Astrocyte (in vitro differentiated cells and primary cell): ENCODE measurements at regions not wholly inside any gene's neighbourhood (a gene's known extent, or its start where the extent isn't known, plus 50 kb on each side); places are given as distances from the start of the nearest gene placed in this dataset.

ENCODE experiments used
- DNase-seq: peaks from one replicate; pipeline ENCODE4 v3.0.0-alpha.2; 2010; ENCODE audit warnings: low read depth
- FAIRE-seq: peaks from 2 replicates; lab custom pipeline; 2011; peaks lifted over from hg19 to GRCh38; lab: Jason Lieb, UNC
- H2AFZ ChIP-seq: 2 replicates; pipeline ENCODE4 v1.6.0; 2012; ENCODE audit warnings: low read depth, low read length, inconsistent platforms
- H3K27ac ChIP-seq: 2 replicates; pipeline ENCODE4 v1.5.1; 2011; ENCODE audit warnings: low read depth, low read length, inconsistent platforms
- H3K27me3 ChIP-seq: 2 replicates; pipeline ENCODE4 v1.6.0; 2011; ENCODE audit warnings: low read length, inconsistent platforms; ENCODE audit not compliant: insufficient read depth
- H3K36me3 ChIP-seq: 2 replicates; pipeline ENCODE4 v1.5.1; 2011; ENCODE audit warnings: low read length, inconsistent platforms; ENCODE audit not compliant: insufficient read depth
- H3K4me1 ChIP-seq: 2 replicates; pipeline ENCODE4 v1.5.1; 2011; ENCODE audit warnings: low read length, inconsistent platforms; ENCODE audit not compliant: insufficient read depth
- H3K4me2 ChIP-seq: 2 replicates; pipeline ENCODE4 v1.6.0; 2012; ENCODE audit warnings: low read length, inconsistent platforms
- H3K4me3 ChIP-seq: 2 replicates; pipeline ENCODE4 v1.5.1; 2011; ENCODE audit warnings: low read depth, mild to moderate bottlenecking, low read length, inconsistent platforms; ENCODE audit not compliant: insufficient read depth
- H3K79me2 ChIP-seq: 2 replicates; pipeline ENCODE4 v1.6.0; 2012; ENCODE audit warnings: mild to moderate bottlenecking, low read length, inconsistent platforms; ENCODE audit not compliant: insufficient read depth
- H3K9ac ChIP-seq: 2 replicates; pipeline ENCODE4 v1.6.0; 2012; ENCODE audit warnings: mild to moderate bottlenecking, low read length, inconsistent platforms
- H3K9me3 ChIP-seq: 2 replicates; pipeline ENCODE4 v1.5.1; 2012; ENCODE audit warnings: low read depth, mild to moderate bottlenecking, low read length, inconsistent platforms; ENCODE audit not compliant: insufficient read depth
- H4K20me1 ChIP-seq: 2 replicates; pipeline ENCODE4 v1.6.0; 2012; ENCODE audit warnings: low read length, inconsistent platforms; ENCODE audit not compliant: insufficient read depth
- H3K27ac Mint-ChIP-seq: one replicate; pipeline ENCODE4 v1.8.0; 2021; ENCODE audit warnings: mild to moderate bottlenecking, mixed read lengths; ENCODE audit not compliant: unreplicated experiment
- H3K27me3 Mint-ChIP-seq: one replicate; pipeline ENCODE4 v1.8.0; 2021; ENCODE audit warnings: low read depth, mixed read lengths; ENCODE audit not compliant: unreplicated experiment
- H3K36me3 Mint-ChIP-seq: one replicate; pipeline ENCODE4 v1.8.0; 2021; ENCODE audit warnings: low read depth, mixed read lengths; ENCODE audit not compliant: unreplicated experiment
- H3K4me1 Mint-ChIP-seq: one replicate; pipeline ENCODE4 v1.8.0; 2021; ENCODE audit warnings: low read depth, mixed read lengths; ENCODE audit not compliant: unreplicated experiment
- H3K4me3 Mint-ChIP-seq: one replicate; pipeline ENCODE4 v1.8.0; 2021; ENCODE audit warnings: mild to moderate bottlenecking, moderate library complexity, mixed read lengths; ENCODE audit not compliant: unreplicated experiment
- H3K9me3 Mint-ChIP-seq: one replicate; pipeline ENCODE4 v1.8.0; 2021; ENCODE audit warnings: mild to moderate bottlenecking, mixed read lengths; ENCODE audit not compliant: unreplicated experiment
- CTCF ChIP-seq: IDR thresholded peaks from 2 replicates; pipeline ENCODE4 v1.5.1; 2011; ENCODE audit warnings: low read depth, mild to moderate bottlenecking, inconsistent platforms, low read length, moderate library complexity; ENCODE audit not compliant: insufficient read depth
- EZH2 ChIP-seq: IDR thresholded peaks from 2 replicates; pipeline ENCODE4 v1.6.1; 2012; ENCODE audit warnings: mild to moderate bottlenecking, low read length, inconsistent platforms; ENCODE audit not compliant: insufficient read depth

- no peaks in the 10 kb centered on the region for H3K79me2 ChIP-seq
- H3K27ac Mint-ChIP-seq: no peak overlapping the region
- no peaks in the 10 kb centered on the region for H3K9me3 Mint-ChIP-seq
Observed at GRCh38 chr4:19135895-19136633, 1114.5 kb upstream of the LCORL start.

GRCh38 chr4:19134685-19135084 lies 1113.1 kb upstream of the LCORL start:
- Mint-ChIP-seq H3K9me3 (no peaks in the 10 kb centered on the region), H3K27ac (no peak overlapping the region), H3K27me3 (no peaks in the 10 kb centered on the region), H3K36me3 (no peaks in the 10 kb centered on the region), H3K4me3 (no peak overlapping the region), H3K4me1 (peaks cover 7% of the 10 kb centered on the region)
- no peak overlapping the region for H2AFZ ChIP-seq
- DNase-seq: no peak
- H3K4me1 ChIP-seq: no peaks in the 10 kb centered on the region
- H3K79me2 ChIP-seq: no peaks in the 10 kb centered on the region
- H3K9me3 ChIP-seq: no peaks in the 10 kb centered on the region
- no peak overlapping the region for H3K9ac ChIP-seq
- H3K4me2 ChIP-seq: no peak overlapping the region
- H4K20me1 ChIP-seq: no peaks in the 10 kb centered on the region
- H3K4me3 ChIP-seq: no peak overlapping the region
- H3K36me3 ChIP-seq: no peaks in the 10 kb centered on the region
- TF ChIP-seq CTCF (no peak), EZH2 (no peak)
- H3K27ac ChIP-seq: no peak overlapping the region
- no peak for FAIRE-seq
- H3K27me3 ChIP-seq: no peaks in the 10 kb centered on the region

More at GRCh38 chr4:19135895-19136633, 1114.5 kb upstream of the LCORL start:
- H3K4me3 ChIP-seq: no peak overlapping the region
- H3K27me3 ChIP-seq: no peaks in the 10 kb centered on the region
- H3K4me1 Mint-ChIP-seq: peaks cover 3% of the 10 kb centered on the region
- no peaks in the 10 kb centered on the region for H3K36me3 ChIP-seq
- H3K9ac ChIP-seq: no peak overlapping the region
- H3K9me3 ChIP-seq: no peaks in the 10 kb centered on the region
- no peak overlapping the region for H3K4me3 Mint-ChIP-seq
- FAIRE-seq (peak; percentile 17), DNase-seq (peak; percentile 2)
- H2AFZ ChIP-seq: no peak overlapping the region
- H3K27ac ChIP-seq: no peak overlapping the region
- H3K4me2 ChIP-seq: no peak overlapping the region
- H4K20me1 ChIP-seq: no peaks in the 10 kb centered on the region
- no peaks in the 10 kb centered on the region for H3K4me1 ChIP-seq
- H3K36me3 Mint-ChIP-seq: no peaks in the 10 kb centered on the region
- no peaks in the 10 kb centered on the region for H3K27me3 Mint-ChIP-seq
- TF ChIP-seq EZH2 (no peak), CTCF (no peak)

GRCh38 chr4:19133315-19133714 lies 1111.8 kb upstream of the LCORL start:
- H3K79me2 ChIP-seq: no peaks in the 10 kb centered on the region
- no peak overlapping the region for H3K4me2 ChIP-seq
- H3K27me3 ChIP-seq: no peaks in the 10 kb centered on the region
- H4K20me1 ChIP-seq: no peaks in the 10 kb centered on the region
- H3K27me3 Mint-ChIP-seq: no peaks in the 10 kb centered on the region
- peaks cover 7% of the 10 kb centered on the region for H3K4me1 Mint-ChIP-seq
- no peaks in the 10 kb centered on the region for H3K9me3 ChIP-seq
- H3K27ac Mint-ChIP-seq: no peak overlapping the region
- H3K27ac ChIP-seq: no peak overlapping the region
- H3K4me3 ChIP-seq: no peak overlapping the region
- DNase-seq (no peak), FAIRE-seq (no peak)
- H3K36me3 Mint-ChIP-seq: no peaks in the 10 kb centered on the region
- H3K9me3 Mint-ChIP-seq: no peaks in the 10 kb centered on the region
- no peak overlapping the region for H2AFZ ChIP-seq
- no peak overlapping the region for H3K4me3 Mint-ChIP-seq
- H3K36me3 ChIP-seq: no peaks in the 10 kb centered on the region
- H3K9ac ChIP-seq: no peak overlapping the region
- no peaks in the 10 kb centered on the region for H3K4me1 ChIP-seq
- TF ChIP-seq EZH2 (no peak), CTCF (no peak)
